ENCODE measurements at regions not wholly inside any gene's neighbourhood (a gene's known extent, or its start where the extent isn't known, plus 50 kb on each side); places are given as distances from the start of the nearest gene placed in this dataset.
A peak's percentile ranks its signal among the peaks of the same experiment; 100 is the strongest.

- no peak for DNase-seq (ENCODE audit: low read depth)
Observed at GRCh38 chr16:76900285-76901263, 290.4 kb upstream of the MON1B start.

GRCh38 chr16:76906552-76906951, 284.4 kb upstream of the MON1B start:
- DNase-seq (ENCODE audit: low read depth), result no peak

GRCh38 chr16:76910931-76911330, 280.1 kb upstream of the MON1B start:
- DNase-seq (ENCODE audit: low read depth), result peak; percentile 50

DNA sequence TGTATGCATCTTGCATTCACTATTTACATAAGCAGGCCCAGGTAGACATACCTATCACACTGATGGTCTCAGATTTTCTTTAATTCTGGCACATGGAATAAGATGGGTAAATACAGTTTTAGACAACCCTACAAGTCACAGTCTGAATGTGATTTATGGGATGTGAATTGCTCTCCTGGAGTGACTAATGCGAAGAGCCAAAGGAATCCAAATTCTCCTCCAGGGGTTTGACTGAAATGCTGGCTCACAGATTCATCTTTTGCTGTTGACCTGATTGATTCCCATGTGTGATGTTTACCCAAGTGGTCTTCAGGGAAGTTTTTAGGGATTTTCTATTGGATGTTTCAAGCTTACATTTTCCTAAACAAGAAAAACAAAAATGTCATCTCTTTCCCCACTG, 277.9 kb upstream of the MON1B start:
- DNase-seq (ENCODE audit: low read depth), result no peak

DNA sequence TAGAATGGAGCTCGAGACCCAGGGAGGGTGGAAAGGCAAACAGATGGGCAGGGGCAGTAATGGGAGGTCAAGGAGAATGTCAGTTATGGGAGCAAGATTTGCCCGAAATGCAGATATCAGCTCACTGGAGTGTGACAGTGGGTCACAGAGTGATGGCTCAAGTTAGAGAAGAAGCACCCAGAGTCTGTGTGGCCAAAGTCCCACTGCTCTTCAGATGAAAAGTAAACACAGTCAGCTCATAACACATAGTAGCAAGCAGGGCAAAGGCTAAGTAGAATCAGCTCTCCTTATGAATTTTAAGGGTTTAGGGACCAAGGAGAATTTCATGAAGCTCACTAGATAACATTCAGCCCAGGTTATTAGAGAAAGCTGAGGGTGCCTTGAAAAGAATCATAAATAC, 264.9 kb upstream of the MON1B start:
- DNase-seq (ENCODE audit: low read depth), result no peak

DNA sequence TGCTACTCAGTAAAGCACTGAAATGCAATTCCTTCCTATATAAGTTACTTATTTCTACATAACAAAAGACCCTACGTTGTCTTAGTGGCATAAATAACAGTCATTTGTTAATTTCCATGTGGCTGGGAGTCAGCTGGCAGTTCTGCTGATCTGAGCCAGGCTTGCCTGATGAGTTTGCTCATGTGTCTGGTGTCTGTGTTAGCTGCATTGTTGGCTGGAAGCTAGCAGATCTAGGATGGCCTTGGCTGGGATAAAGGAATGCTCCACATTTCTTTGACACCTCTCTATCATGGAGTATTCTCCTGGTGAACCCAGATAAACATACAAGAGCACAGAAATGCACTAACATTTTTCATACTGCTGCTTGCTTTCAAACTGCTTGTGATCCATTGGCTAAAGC, 264.4 kb upstream of the MON1B start:
- DNase-seq (ENCODE audit: low read depth), result no peak

GRCh38 chr16:76931186-76931585, 259.8 kb upstream of the MON1B start:
- DNase-seq (ENCODE audit: low read depth), result peak; percentile 47

DNA sequence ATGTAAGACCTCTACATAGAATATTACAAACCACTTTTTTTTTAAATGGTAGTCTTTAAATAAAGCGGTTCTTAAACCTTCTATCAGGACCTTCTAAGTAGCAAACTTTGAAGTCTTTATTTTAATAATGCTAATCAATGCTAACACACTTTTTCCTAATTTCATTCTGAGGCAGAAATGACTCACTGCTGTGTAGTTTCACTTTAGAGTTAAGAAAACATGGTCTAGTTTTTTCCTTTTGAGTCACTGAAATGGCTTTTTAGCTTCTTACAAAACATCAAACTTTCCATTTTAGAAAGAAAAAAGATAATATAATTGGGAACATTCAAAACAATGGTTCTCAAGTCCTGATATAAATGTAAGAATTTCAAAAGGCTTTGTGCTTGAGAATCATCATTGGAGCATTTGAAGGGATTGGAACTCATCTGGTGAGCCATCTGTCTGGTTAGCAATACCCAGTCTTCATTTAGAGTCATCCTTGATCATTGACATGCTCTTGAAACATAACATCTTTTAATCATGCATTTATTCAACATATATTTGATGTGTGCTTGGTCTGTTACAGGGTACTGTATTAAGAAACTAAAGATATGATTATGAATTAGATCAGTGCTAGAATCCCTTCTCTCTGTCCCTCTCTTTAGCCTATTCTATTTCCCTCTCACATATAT, 258.3 kb upstream of the MON1B start:
- peak; percentile 6 for DNase-seq (ENCODE audit: low read depth)

DNA sequence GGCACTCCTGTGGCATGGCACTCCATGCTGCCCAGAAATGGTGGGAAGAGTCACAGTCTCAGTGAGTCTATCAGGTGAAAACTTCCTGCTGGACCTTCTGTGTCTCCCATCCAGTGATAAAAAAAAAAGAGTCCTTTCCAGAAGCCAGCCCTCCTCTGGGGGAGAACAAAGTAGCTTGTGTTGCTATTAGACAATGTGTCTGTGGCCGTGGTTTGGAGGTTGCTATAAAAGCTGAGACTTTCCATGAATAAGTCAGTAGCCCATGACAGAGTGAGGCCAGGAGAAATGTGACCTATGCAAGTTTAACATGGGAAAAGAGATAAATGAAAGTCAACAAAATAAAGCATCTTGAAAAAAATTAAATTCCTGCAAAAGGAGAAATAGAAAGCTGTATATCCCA, 250.7 kb upstream of the MON1B start:
- no peak for DNase-seq (ENCODE audit: low read depth)

GRCh38 chr16:76941113-76941512, 249.9 kb upstream of the MON1B start:
- no peak for DNase-seq (ENCODE audit: low read depth)

DNA sequence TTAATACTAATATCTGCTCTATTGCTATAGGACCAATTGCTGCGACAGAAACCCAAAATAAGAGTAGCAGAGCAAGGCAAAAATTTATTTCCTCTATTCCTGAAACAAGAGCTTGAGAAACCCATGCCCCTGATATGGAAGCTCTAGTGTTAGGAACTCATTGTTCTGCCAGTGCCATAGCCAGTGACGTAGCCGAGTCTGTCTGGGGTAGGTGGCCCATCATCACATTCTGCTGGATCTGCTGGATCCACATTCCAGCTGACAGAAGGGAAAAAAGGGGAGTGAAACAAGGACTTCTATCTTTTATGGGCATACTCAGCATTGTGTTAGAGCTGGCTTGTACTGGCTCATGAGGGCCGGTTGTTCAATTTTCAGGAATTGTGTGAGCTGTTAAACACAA, 248.9 kb upstream of the MON1B start:
- no peak for DNase-seq (ENCODE audit: low read depth)

- DNase-seq (ENCODE audit: low read depth), result no peak
Observed at GRCh38 chr16:76943921-76944320, 247.1 kb upstream of the MON1B start.

DNA sequence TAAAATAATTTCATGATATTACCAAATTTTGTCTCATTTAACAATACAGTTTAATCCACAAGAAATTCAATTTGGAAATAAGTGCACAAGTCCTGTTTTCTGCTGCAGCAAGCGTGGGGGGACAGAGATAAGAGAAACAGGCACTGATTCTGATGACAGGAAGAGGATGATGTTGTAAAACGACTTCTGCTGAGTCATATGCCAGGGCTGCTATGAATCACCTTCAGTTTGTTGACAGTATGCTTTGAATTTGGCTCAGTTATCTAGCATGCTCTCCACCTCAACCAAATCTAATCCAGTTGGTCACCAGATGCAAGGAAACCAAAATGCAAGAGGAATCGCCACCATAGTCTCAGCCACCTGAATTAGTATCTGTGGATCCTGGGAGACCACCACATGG, 244.1 kb upstream of the MON1B start:
- peak; percentile 78 for DNase-seq (ENCODE audit: low read depth)

GRCh38 chr16:76947749-76948148, 243.2 kb upstream of the MON1B start:
- DNase-seq (ENCODE audit: low read depth), result peak; percentile 32

DNA sequence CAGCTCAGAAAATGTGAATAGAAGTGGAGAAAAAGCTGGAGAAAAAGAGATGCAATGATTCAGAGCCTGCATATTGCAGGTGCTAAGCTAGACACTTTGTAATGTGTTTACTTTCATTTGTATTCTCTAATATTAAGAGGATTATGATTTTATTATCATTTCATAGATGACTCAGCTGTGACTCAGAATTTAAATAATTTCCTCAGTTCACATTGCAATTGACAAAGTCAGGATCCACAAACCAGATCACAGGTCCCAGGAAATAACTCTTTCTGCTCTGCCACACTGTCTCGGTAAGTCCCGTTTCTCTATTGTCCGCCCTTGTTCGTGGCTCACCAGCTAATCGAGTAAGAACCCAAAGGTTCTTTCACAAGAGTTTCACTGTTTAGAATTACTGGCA, 235.4 kb upstream of the MON1B start:
- peak; percentile 5 for DNase-seq (ENCODE audit: low read depth)

GRCh38 chr16:76956394-76956793, 234.6 kb upstream of the MON1B start:
- DNase-seq (ENCODE audit: low read depth), result no peak

DNA sequence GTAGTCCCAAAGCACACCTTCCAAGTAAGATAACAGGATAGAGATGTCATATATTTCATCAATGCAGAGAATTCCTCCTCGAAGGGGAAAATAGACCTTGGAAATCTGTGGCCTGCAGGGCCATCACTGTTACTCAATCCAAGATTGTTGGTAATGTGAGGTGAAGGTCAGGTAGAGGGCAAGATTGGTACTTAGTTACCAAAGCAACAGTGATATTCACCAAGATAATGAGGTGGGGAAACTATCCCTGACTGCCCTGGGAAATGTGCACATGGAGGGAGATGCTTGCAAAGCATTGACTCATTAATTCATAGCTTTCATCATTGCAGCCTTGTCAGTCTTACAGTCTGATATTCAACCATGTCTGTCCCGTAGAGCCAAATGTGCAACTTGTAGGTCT, 234.1 kb upstream of the MON1B start:
- DNase-seq (ENCODE audit: low read depth), result no peak

DNA sequence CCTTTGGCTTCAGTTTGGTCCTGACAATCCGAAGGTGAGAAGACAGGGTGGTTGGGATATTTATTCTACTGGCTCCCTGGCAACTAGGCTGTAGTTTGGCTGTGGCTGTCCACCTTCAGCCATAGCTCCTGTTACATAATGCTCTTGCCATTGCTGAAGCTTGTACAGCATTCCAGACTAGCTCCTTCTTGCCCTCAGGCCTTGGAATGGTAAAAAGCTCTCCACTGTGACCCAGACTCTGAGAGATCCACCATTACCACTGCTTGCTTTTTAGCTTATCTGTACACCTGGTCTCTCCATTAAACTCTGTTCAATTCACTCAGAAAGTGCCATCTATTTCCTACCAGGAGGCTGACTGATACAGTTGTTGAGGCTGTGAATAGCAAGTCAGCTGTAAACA, 231.8 kb upstream of the MON1B start:
- no peak for DNase-seq (ENCODE audit: low read depth)

GRCh38 chr16:76963614-76964315, 227.2 kb upstream of the MON1B start:
- no peak for DNase-seq (ENCODE audit: low read depth)

DNA sequence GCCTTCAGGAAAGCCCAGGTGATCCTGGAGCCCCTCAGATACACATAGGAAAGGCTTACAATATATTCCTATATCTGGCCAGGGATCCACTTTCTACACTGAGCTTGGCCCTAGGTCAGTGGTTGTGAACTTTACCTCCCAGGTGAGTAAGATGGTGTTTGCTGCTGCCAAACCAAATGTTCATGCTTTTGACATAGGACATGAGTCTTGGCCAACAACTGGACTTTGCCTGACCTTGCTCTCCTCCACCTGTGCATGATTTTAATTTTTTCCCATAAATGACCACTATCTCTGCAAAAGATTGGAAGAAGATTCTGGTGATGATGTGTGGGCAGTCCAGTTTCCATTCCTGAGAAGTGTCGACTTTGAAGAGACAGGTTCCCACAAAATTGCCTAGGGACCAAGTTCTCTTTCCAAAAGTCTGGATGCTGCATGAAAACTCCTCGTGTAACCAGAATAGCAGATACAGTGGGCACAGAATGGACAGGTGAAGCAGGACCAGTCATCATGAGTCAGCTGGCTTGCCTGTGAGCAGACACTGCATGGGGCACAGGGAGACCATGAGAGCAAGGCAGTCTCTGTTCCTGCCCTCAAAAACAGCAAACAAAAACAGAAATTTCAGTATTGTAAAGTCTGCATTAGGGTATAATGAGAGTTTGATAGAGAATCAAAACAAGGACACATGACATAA, 226.4 kb upstream of the MON1B start:
- DNase-seq (ENCODE audit: low read depth), result no peak

DNA sequence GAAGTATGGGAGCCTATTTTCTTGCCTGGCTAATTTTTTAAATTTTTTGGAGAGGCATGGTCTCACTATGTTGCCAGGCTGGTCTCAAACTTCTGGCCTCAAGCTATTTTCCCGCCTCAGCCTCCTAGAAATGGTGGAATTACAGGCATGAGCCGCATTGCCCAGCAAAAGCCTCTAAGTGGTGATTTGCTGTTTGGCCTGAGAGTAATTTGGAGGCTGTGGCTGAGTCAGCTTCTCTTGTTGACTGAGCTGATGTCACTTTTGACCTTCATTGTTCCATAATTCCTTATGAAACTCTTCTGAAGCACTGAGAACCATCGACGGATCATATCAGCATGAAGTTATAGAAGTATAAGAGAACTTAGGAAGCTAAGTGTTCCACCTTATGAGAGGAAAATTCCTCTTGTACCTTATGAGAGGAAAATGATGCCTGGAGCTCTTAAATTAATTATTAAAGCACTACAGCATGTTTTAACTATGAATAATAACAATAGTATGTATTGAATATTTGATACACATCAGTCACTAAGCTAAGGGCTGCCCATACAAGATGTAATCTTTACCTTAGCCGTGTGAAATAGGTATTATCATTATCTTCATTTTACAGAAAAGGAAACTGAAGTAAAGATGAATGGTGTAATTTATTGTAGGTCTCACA, 220.8 kb upstream of the MON1B start:
- no peak for DNase-seq (ENCODE audit: low read depth)

DNA sequence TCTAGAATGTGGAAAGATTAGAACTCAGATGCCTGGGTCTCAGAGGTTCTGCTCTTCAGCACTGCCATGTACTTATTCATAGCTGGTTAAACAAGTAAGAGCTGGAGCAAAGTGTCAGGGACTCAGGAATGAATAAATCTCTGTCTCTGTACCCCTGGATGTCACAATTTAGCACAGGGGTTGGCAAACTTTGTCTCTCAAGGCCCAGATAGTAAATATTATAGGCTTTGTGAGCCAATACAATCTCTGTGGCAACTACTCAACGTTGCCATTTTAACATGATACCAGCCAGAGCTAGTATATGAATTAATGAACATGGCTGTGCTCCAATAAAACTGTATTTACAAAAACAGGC, 220.3 kb upstream of the MON1B start:
- DNase-seq (ENCODE audit: low read depth), result no peak
